Naive B cell (primary cell): ENCODE measurements at regions not wholly inside any gene's neighbourhood (a gene's known extent, or its start where the extent isn't known, plus 50 kb on each side); places are given as distances from the start of the nearest gene placed in this dataset.
"Not testable (repeated sequence)": the region's sequence is repeated elsewhere in the genome, so short reads cannot be mapped to it uniquely, and the experiment has no call there.

Source experiments
- ATAC-seq, 2 donors: fragments of 150-1000 bp; cut with Tn5 transposase; 2 replicates each; pipeline ENCODE4 v1.10.0; 2021; ENCODE audit warnings: low read depth in 2 of 2, mild to moderate bottlenecking in 2 of 2, moderate library complexity in 2 of 2
- DNase-seq: peaks from one replicate; pipeline ENCODE4 v3.0.0; 2022
- H3K27ac Mint-ChIP-seq, 6 donors: one replicate each; pipeline ENCODE4 v1.8.0; 2020 to 2022; ENCODE audit warnings: mild to moderate bottlenecking in 6 of 6, mixed read lengths in 6 of 6, moderate library complexity in 5 of 6, inconsistent platforms in 2 of 6
- H3K27me3 Mint-ChIP-seq, 3 donors: one replicate each; pipeline ENCODE4 v1.8.0; 2021 to 2022; ENCODE audit warnings: mixed read lengths in 3 of 3, mild to moderate bottlenecking in 1 of 3
- H3K36me3 Mint-ChIP-seq, 2 donors: one replicate each; pipeline ENCODE4 v1.8.0; 2020 to 2022; ENCODE audit warnings: mixed read lengths in 2 of 2, inconsistent platforms in 1 of 2, mild to moderate bottlenecking in 1 of 2
- H3K4me1 Mint-ChIP-seq, 3 donors: one replicate each; pipeline ENCODE4 v1.8.0; 2020 to 2022; ENCODE audit warnings: mixed read lengths in 3 of 3, inconsistent platforms in 1 of 3, mild to moderate bottlenecking in 1 of 3, moderate library complexity in 1 of 3
- H3K4me3 Mint-ChIP-seq, 8 donors: one replicate each; pipeline ENCODE4 v1.8.0; 2020 to 2022; ENCODE audit warnings: mild to moderate bottlenecking in 8 of 8, mixed read lengths in 8 of 8, moderate library complexity in 8 of 8, inconsistent platforms in 2 of 8
- H3K9me3 Mint-ChIP-seq, 7 donors: one replicate each; pipeline ENCODE4 v1.8.0; 2020 to 2022; ENCODE audit warnings: mixed read lengths in 7 of 7, mild to moderate bottlenecking in 5 of 7, inconsistent platforms in 2 of 7, moderate library complexity in 1 of 7

- not testable (repeated sequence) for H3K9me3 Mint-ChIP-seq, DNase-seq, H3K27ac Mint-ChIP-seq, ATAC-seq, H3K27me3 Mint-ChIP-seq, H3K36me3 Mint-ChIP-seq, H3K4me1 Mint-ChIP-seq, H3K4me3 Mint-ChIP-seq
Observed at GRCh38 chr21:9361615-9362014, 1159.8 kb upstream of the TPTE start.

DNA sequence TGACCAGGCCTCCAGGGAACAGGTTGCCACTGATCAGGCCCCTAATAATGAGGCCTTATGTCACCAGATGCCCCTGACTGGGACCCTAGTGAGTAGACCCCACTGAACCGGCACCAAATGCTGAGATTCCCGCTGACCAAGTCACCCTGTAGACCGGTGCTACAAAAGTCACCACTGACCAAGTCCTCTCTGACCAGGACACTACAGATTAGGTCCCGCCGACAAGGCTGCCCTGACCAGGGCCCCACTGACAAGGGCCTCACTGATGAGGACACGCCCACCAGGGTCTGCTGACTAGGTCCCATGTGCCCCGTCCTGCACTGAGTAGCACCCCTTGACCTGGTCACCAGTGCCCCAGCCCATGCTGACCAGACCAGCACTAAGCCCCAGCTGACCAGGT lies 1159.1 kb upstream of the TPTE start:
- H3K4me3 Mint-ChIP-seq = peak overlapping the region in 1 of 8 donors; percentile 54
- H3K27me3 Mint-ChIP-seq, H3K4me1 Mint-ChIP-seq, DNase-seq, H3K36me3 Mint-ChIP-seq, H3K9me3 Mint-ChIP-seq, H3K27ac Mint-ChIP-seq, ATAC-seq: not testable (repeated sequence)

GRCh38 chr21:9365815-9366214 lies 1155.6 kb upstream of the TPTE start:
- H3K4me3 Mint-ChIP-seq = not testable (repeated sequence)

DNA sequence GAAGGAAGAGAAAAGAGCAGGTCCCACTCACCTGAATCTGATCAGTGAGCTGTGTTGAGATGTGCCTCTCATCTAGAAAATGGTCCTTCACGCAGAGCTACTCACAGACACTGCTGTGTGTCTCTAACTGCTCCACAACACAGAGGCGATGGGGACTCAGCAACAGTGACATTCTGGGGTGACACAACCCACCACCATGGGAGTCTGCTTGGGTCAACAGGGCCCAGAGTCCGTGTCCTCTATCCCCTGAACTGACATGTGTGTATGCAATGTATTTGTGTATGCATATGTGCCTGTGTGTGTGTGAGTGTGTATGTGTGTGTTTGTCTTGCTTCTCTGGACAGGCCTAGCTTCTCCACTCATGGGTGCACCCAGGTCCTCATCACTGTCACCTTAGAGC lies 1154.8 kb upstream of the TPTE start:
- not testable (repeated sequence) for H3K27ac Mint-ChIP-seq, H3K4me3 Mint-ChIP-seq, H3K9me3 Mint-ChIP-seq, H3K27me3 Mint-ChIP-seq, DNase-seq, H3K4me1 Mint-ChIP-seq, ATAC-seq, H3K36me3 Mint-ChIP-seq

More at GRCh38 chr21:9365815-9366214, 1155.6 kb upstream of the TPTE start:
- H3K27me3 Mint-ChIP-seq, H3K4me1 Mint-ChIP-seq, DNase-seq, ATAC-seq, H3K9me3 Mint-ChIP-seq, H3K27ac Mint-ChIP-seq, H3K36me3 Mint-ChIP-seq: not testable (repeated sequence)
